ENCODE measurements at regions not wholly inside any gene's neighbourhood (a gene's known extent, or its start where the extent isn't known, plus 50 kb on each side); places are given as distances from the start of the nearest gene placed in this dataset.

- ATAC-seq (no peak), DNase-seq (no peak)
- intact Hi-C loops (cut with DNase I): no loop called here
These were observed 52.8 kb downstream of the HYCC2 start for GRCh38 chr2:201018636-201019035.

DNA sequence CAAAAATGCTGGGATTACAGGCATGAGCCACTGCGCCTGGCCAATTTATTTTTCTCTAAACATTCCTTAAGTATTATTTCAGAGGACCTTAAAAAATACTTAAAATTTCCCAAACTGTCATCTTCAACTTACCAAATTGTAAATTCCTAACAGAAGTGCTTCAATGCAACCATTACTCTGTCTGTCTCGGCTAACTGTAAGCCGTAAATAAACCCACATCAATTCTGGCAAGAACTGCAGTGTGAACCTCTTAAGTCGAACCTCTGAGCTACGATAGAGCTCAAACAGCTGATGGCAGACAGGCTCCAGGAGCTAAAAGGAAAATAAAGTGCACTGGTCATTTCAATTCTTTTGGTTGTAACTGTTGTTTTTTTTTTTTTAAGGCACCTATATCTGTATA is 53.4 kb upstream of the ORC2 start:
- intact Hi-C loops (cut with DNase I): no loop called here
- ATAC-seq (peak; percentile 58 to 82), DNase-seq (no peak)
